H1 (cell line): ENCODE measurements at regions not wholly inside any gene's neighbourhood (a gene's known extent, or its start where the extent isn't known, plus 50 kb on each side); places are given as distances from the start of the nearest gene placed in this dataset.

Experiments used
- CTCF ChIA-PET: fragments of 300-600 bp; sonication (Branson Sonifier 250); formaldehyde crosslinking; loops from one replicate; lab custom pipeline; 2021; ENCODE audit not compliant: partially characterized antibody; lab: Charles Lee
- POLR2A ChIA-PET: fragments of 300-600 bp; sonication (Branson Sonifier 250); formaldehyde crosslinking; loops from one replicate; lab custom pipeline; 2021; ENCODE audit warnings: inconsistent platforms; ENCODE audit not compliant: partially characterized antibody; lab: Charles Lee
- DNase-seq, 2 experiments: peaks; one replicate each; pipeline versions ENCODE4 v3.0.0 to v3.0.0-alpha.2; 2010 to 2022; ENCODE audit warnings: low spot score in 2 of 2, low read depth in 1 of 2, mixed read lengths in 1 of 2
- FAIRE-seq: peaks from 2 replicates; lab custom pipeline; 2011; peaks lifted over from hg19 to GRCh38; lab: Jason Lieb, UNC
- H2AFZ ChIP-seq: 2 replicates; pipeline ENCODE4 v1.8.1; 2012; ENCODE audit warnings: low read length, inconsistent platforms
- H2AK5ac ChIP-seq: 2 replicates; pipeline ENCODE4 v1.6.1; 2013; ENCODE audit warnings: low read depth, low read length
- H2BK120ac ChIP-seq: replicated peaks from 2 replicates; pipeline ENCODE3; 2013; ENCODE audit warnings: low read depth, low read length, inconsistent platforms
- H2BK12ac ChIP-seq: 2 replicates; pipeline ENCODE4 v1.6.1; 2013; ENCODE audit warnings: low read depth, low read length
- H2BK15ac ChIP-seq: 2 replicates; pipeline ENCODE4 v1.6.1; 2013; ENCODE audit warnings: low read length
- H2BK20ac ChIP-seq: 2 replicates; pipeline ENCODE4 v1.6.1; 2013; ENCODE audit warnings: low read length
- H2BK5ac ChIP-seq: 2 replicates; pipeline ENCODE4 v1.6.1; 2013; ENCODE audit warnings: low read depth, low read length
- H3K14ac ChIP-seq: 2 replicates; pipeline ENCODE4 v1.6.1; 2013; ENCODE audit warnings: inconsistent platforms; ENCODE audit not compliant: insufficient read length
- H3K18ac ChIP-seq: 2 replicates; pipeline ENCODE4 v1.6.1; 2013; ENCODE audit warnings: low read length; ENCODE audit errors: extremely low read depth
- H3K23ac ChIP-seq: 2 replicates; pipeline ENCODE4 v1.6.1; 2013; ENCODE audit warnings: inconsistent platforms; ENCODE audit not compliant: insufficient read length
- H3K23me2 ChIP-seq: 2 replicates; pipeline ENCODE4 v1.6.1; 2013; ENCODE audit warnings: low read depth, low read length
- H3K27ac ChIP-seq: 2 replicates; pipeline ENCODE4 v1.6.1; 2011; ENCODE audit warnings: low read depth, low read length, inconsistent platforms
- H3K27me3 ChIP-seq, 4 experiments: replicated peaks in 1 of 4; 1 replicate in 1 of 4; 2 replicates in 3 of 4; pipeline versions ENCODE4 v1.6.1 to v1.8.1; 2011 to 2013; ENCODE audit warnings: low read length in 3 of 4, mild to moderate bottlenecking in 3 of 4, inconsistent platforms in 2 of 4, mixed read lengths in 2 of 4, moderate library complexity in 1 of 4; ENCODE audit not compliant: control insufficient read depth in 3 of 4, insufficient read depth in 3 of 4; ENCODE audit errors: extremely low read depth in 1 of 4
- H3K36me3 ChIP-seq, 4 experiments: 2 replicates each; pipeline versions ENCODE4 v1.6.1 to v1.8.1; 2011 to 2013; ENCODE audit warnings: mild to moderate bottlenecking in 4 of 4, low read length in 3 of 4, moderate library complexity in 2 of 4, control low read depth in 1 of 4, inconsistent platforms in 1 of 4; ENCODE audit not compliant: insufficient read depth in 4 of 4, control insufficient read depth in 2 of 4
- H3K4ac ChIP-seq: replicated peaks from 2 replicates; pipeline ENCODE3; 2013; ENCODE audit warnings: low read length, low read depth, mixed read lengths, inconsistent platforms; ENCODE audit not compliant: insufficient read length
- H3K4me1 ChIP-seq, 4 experiments: replicated peaks in 1 of 4; 1 replicate in 1 of 4; 2 replicates in 3 of 4; pipeline versions ENCODE4 v1.6.1 to v1.8.1; 2011 to 2013; ENCODE audit warnings: low read length in 3 of 4, inconsistent platforms in 2 of 4, mixed read lengths in 1 of 4; ENCODE audit not compliant: insufficient read depth in 4 of 4, control insufficient read depth in 3 of 4
- H3K4me2 ChIP-seq, 2 experiments: 2 replicates each; pipeline versions ENCODE4 v1.6.1 to v1.8.1; 2011 to 2013; ENCODE audit warnings: low read depth in 2 of 2, low read length in 2 of 2, control low read depth in 1 of 2, inconsistent platforms in 1 of 2, mild to moderate bottlenecking in 1 of 2; ENCODE audit not compliant: insufficient read depth in 1 of 2
- H3K4me3 ChIP-seq, 4 experiments: fragments of 200-600, 300-600 bp in 1 of 4; sonication (generic), shearing (Covaris generic), sonication (Bioruptor Twin) in 1 of 4; 2 replicates each; pipeline versions ENCODE4 v1.5.1 to v1.8.1; 2011 to 2016; ENCODE audit warnings: low read length in 4 of 4, low read depth in 3 of 4, control low read depth in 2 of 4, inconsistent platforms in 2 of 4, mild to moderate bottlenecking in 2 of 4, mixed read lengths in 1 of 4, moderate library complexity in 1 of 4; ENCODE audit not compliant: insufficient read depth in 2 of 4; ENCODE audit errors: extremely low read depth in 1 of 4
- H3K56ac ChIP-seq: replicated peaks from 2 replicates; pipeline ENCODE3; 2013; ENCODE audit warnings: low read depth, mild to moderate bottlenecking, mixed read lengths, low read length, inconsistent platforms; ENCODE audit not compliant: insufficient read length
- H3K79me1 ChIP-seq: 2 replicates; pipeline ENCODE4 v1.6.1; 2013; ENCODE audit warnings: low read depth, low read length, control low read depth
- H3K79me2 ChIP-seq, 2 experiments: 2 replicates each; pipeline versions ENCODE4 v1.6.1 to v1.8.1; 2012 to 2013; ENCODE audit warnings: low read length in 2 of 2, mild to moderate bottlenecking in 2 of 2, inconsistent platforms in 1 of 2; ENCODE audit not compliant: insufficient read depth in 2 of 2, control insufficient read depth in 1 of 2
- H3K9ac ChIP-seq, 4 experiments: replicated peaks in 1 of 4; 1 replicate in 1 of 4; 2 replicates in 3 of 4; pipeline versions ENCODE4 v1.6.1 to v1.8.1; 2011 to 2013; ENCODE audit warnings: low read depth in 3 of 4, low read length in 3 of 4, control low read depth in 2 of 4, mild to moderate bottlenecking in 2 of 4, moderate library complexity in 2 of 4, inconsistent platforms in 1 of 4; ENCODE audit errors: extremely low read depth in 1 of 4
- H3K9me3 ChIP-seq, 2 experiments: 2 replicates each; pipeline versions ENCODE4 v1.6.1 to v1.8.1; 2012 to 2013; ENCODE audit warnings: mild to moderate bottlenecking in 2 of 2, moderate library complexity in 2 of 2, control low read depth in 1 of 2, inconsistent platforms in 1 of 2, low read depth in 1 of 2, low read length in 1 of 2, mixed read lengths in 1 of 2; ENCODE audit not compliant: insufficient read depth in 2 of 2
- H4K20me1 ChIP-seq, 2 experiments: replicated peaks in 1 of 2; 2 replicates each; pipeline versions ENCODE3 to v1.8.1; 2011 to 2013; ENCODE audit warnings: inconsistent platforms in 2 of 2, low read length in 2 of 2, mild to moderate bottlenecking in 1 of 2; ENCODE audit not compliant: insufficient read depth in 2 of 2, control insufficient read depth in 1 of 2
- H4K5ac ChIP-seq: 2 replicates; pipeline ENCODE4 v1.6.1; 2013; ENCODE audit warnings: low read length, low read depth, mixed read lengths, inconsistent platforms; ENCODE audit not compliant: insufficient read length
- H4K8ac ChIP-seq: 2 replicates; pipeline ENCODE4 v1.8.0; 2013; ENCODE audit warnings: mild to moderate bottlenecking, moderate library complexity, low read length, inconsistent platforms; ENCODE audit not compliant: insufficient read depth; ENCODE audit errors: extremely low read depth
- H4K91ac ChIP-seq: replicated peaks from 2 replicates; pipeline ENCODE3; 2013; ENCODE audit warnings: low read length, mixed read lengths, inconsistent platforms; ENCODE audit not compliant: insufficient read length
- ASH2L ChIP-seq: fragments of 200-600, 300-600 bp; sonication (generic); IDR thresholded peaks from one replicate; pipeline ENCODE4 v1.7.1; 2017; ENCODE audit warnings: low read length
- BACH1 ChIP-seq: IDR thresholded peaks from 2 replicates; pipeline ENCODE4 v1.6.1; 2012; ENCODE audit warnings: low read length, improper control_type of control experiment
- BCL11A ChIP-seq, 2 experiments: IDR thresholded peaks; one replicate each; pipeline ENCODE4 v1.6.1; 2011; ENCODE audit warnings: low read depth in 2 of 2, low read length in 2 of 2, mild to moderate bottlenecking in 2 of 2
- EGR1 ChIP-seq: IDR thresholded peaks from 2 replicates; pipeline ENCODE4 v1.6.1; 2011; ENCODE audit warnings: low read depth, low read length, borderline replicate concordance
- EZH2 ChIP-seq: fragments of 200-600 bp; sonication (generic); IDR thresholded peaks from 2 replicates; pipeline ENCODE4 v1.7.1; 2012; ENCODE audit warnings: low read depth, mild to moderate bottlenecking, moderate library complexity, low read length, inconsistent platforms; ENCODE audit not compliant: severe bottlenecking
- JUN ChIP-seq: IDR thresholded peaks from 2 replicates; pipeline ENCODE4 v1.6.1; 2011; ENCODE audit warnings: low read depth, mild to moderate bottlenecking, improper control_type of control experiment, low read length
- JUND ChIP-seq: IDR thresholded peaks from 2 replicates; pipeline ENCODE4 v1.6.1; 2011; ENCODE audit warnings: mild to moderate bottlenecking, improper control_type of control experiment, low read length
- NRF1 ChIP-seq: IDR thresholded peaks from 2 replicates; pipeline ENCODE4 v1.6.1; 2011; ENCODE audit warnings: mild to moderate bottlenecking, low read depth, low read length, improper control_type of control experiment
- POLR2AphosphoS5 ChIP-seq: IDR thresholded peaks from 2 replicates; pipeline ENCODE4 v1.6.1; 2011; ENCODE audit warnings: low read depth, low read length
- RFX5 ChIP-seq: IDR thresholded peaks from 2 replicates; pipeline ENCODE4 v1.6.1; 2011; ENCODE audit warnings: low read depth, low read length, improper control_type of control experiment, borderline replicate concordance
- SIX5 ChIP-seq: IDR thresholded peaks from 2 replicates; pipeline ENCODE4 v1.6.1; 2011; ENCODE audit warnings: mild to moderate bottlenecking, low read depth, low read length
- SP1 ChIP-seq: IDR thresholded peaks from 2 replicates; pipeline ENCODE4 v1.6.1; 2011; ENCODE audit warnings: low read depth, low read length
- SUZ12 ChIP-seq: fragments of 200-600 bp; sonication (generic); IDR thresholded peaks from 2 replicates; pipeline ENCODE4 v1.6.1; 2012; ENCODE audit warnings: mild to moderate bottlenecking, inconsistent platforms, low read length, moderate library complexity, mixed read lengths
- TEAD4 ChIP-seq: IDR thresholded peaks from 2 replicates; pipeline ENCODE4 v1.6.1; 2012; ENCODE audit warnings: low read depth, low read length, inconsistent platforms, mixed read lengths
- ZNF274 ChIP-seq: IDR thresholded peaks from 2 replicates; pipeline ENCODE4 v1.7.0; 2012; ENCODE audit warnings: low read length, borderline replicate concordance; ENCODE audit errors: extremely low read depth
- WGBS, 2 experiments: shearing (Covaris generic) in 1 of 2; methylation state at CpG; one replicate each; pipeline versions ENCODE4 v1.1.6 to v1.1.7; 2013 to 2015; ENCODE audit warnings: low lambda C conversion rate in 2 of 2, mixed read lengths in 2 of 2, inconsistent platforms in 1 of 2, low coverage in 1 of 2, missing lambda C conversion rate in 1 of 2; ENCODE audit not compliant: insufficient replicate concordance in 2 of 2, insufficient coverage in 1 of 2, insufficient read length in 1 of 2; ENCODE audit errors: extremely low coverage in 1 of 2, missing lambda C conversion rate in 1 of 2; 5-methylcytosine and 5-hydroxymethylcytosine counted together

- no peak overlapping the region; the same call in 1 of the 2 replicates for H3K18ac ChIP-seq
- no peak overlapping the region for H3K27ac ChIP-seq
- no peak overlapping the region for H3K9ac ChIP-seq
- H3K23me2 ChIP-seq: no peaks in the 10 kb centered on the region
- no peaks in the 10 kb centered on the region for H3K9me3 ChIP-seq
- H2AFZ ChIP-seq: no peak overlapping the region
- no peak overlapping the region for H3K4me2 ChIP-seq
- H3K4ac ChIP-seq: no peak overlapping the region
- no peak overlapping the region for H4K5ac ChIP-seq
- H3K79me2 ChIP-seq: no peaks in the 10 kb centered on the region
- ChIA-PET POLR2A (no interaction called here), CTCF (no interaction called here)
- no peak overlapping the region for H3K4me3 ChIP-seq
- FAIRE-seq (no peak), DNase-seq (no peak)
- H2AK5ac ChIP-seq: no peak overlapping the region
- no peaks in the 10 kb centered on the region for H3K36me3 ChIP-seq
- H3K23ac ChIP-seq: no peak overlapping the region
- no peak overlapping the region for H2BK12ac ChIP-seq
- H2BK5ac ChIP-seq: no peak overlapping the region
- H4K8ac ChIP-seq: no peak overlapping the region
- no peak overlapping the region for H2BK20ac ChIP-seq
- H2BK120ac ChIP-seq: no peak overlapping the region
- H3K56ac ChIP-seq: no peak overlapping the region
- no peak overlapping the region for H4K91ac ChIP-seq
- 74% methylated on average over 2 of the region's 2 CpGs; no CpG with 5 or more reads in 1 of the 2 experiments for WGBS, 2 experiments
- H3K14ac ChIP-seq: no peak overlapping the region
- TF ChIP-seq RFX5 (no peak), EZH2 (no peak), EGR1 (no peak), POLR2AphosphoS5 (no peak), ZNF274 (no peak), BCL11A (IDR thresholded peaks at IDR 0.05; ENCODE audit: low read depth in 2 of 2, low read length in 2 of 2) (no peak), JUN (no peak), SP1 (no peak), SIX5 (no peak), ASH2L (no peak), TEAD4 (no peak), BACH1 (no peak), SUZ12 (no peak), NRF1 (no peak), JUND (no peak)
- H2BK15ac ChIP-seq: no peak overlapping the region
- no peaks in the 10 kb centered on the region for H3K27me3 ChIP-seq
- no peaks in the 10 kb centered on the region for H3K79me1 ChIP-seq
- H3K4me1 ChIP-seq: no peaks in the 10 kb centered on the region
- H4K20me1 ChIP-seq: no peaks in the 10 kb centered on the region
Measured at GRCh38 chr12:90652280-90652679, 302.7 kb downstream of the CCER1 start.
